SU-DHL-6 (cell line): ENCODE measurements at regions not wholly inside any gene's neighbourhood (a gene's known extent, or its start where the extent isn't known, plus 50 kb on each side); places are given as distances from the start of the nearest gene placed in this dataset.

Experiments used
- EZH2phosphoT487 ChIP-seq: fragments of 200-600 bp; sonication (generic), shearing (Covaris generic); conservative IDR thresholded peaks from 2 replicates; pipeline ENCODE4 v1.6.1; 2018; ENCODE audit warnings: mild to moderate bottlenecking, antibody characterized with exemption, low read length, moderate library complexity, mixed read lengths
- TF ChIP-seq, protein P1 (sequence below): fragments of 200-600 bp; sonication (generic); IDR thresholded peaks from one replicate; pipeline ENCODE4 v1.5.1; 2017; ENCODE audit warnings: antibody characterized with exemption, mild to moderate bottlenecking, low read length, moderate library complexity; ENCODE audit not compliant: insufficient read depth, poor library complexity, severe bottlenecking

- TF ChIP-seq, protein P1, sequence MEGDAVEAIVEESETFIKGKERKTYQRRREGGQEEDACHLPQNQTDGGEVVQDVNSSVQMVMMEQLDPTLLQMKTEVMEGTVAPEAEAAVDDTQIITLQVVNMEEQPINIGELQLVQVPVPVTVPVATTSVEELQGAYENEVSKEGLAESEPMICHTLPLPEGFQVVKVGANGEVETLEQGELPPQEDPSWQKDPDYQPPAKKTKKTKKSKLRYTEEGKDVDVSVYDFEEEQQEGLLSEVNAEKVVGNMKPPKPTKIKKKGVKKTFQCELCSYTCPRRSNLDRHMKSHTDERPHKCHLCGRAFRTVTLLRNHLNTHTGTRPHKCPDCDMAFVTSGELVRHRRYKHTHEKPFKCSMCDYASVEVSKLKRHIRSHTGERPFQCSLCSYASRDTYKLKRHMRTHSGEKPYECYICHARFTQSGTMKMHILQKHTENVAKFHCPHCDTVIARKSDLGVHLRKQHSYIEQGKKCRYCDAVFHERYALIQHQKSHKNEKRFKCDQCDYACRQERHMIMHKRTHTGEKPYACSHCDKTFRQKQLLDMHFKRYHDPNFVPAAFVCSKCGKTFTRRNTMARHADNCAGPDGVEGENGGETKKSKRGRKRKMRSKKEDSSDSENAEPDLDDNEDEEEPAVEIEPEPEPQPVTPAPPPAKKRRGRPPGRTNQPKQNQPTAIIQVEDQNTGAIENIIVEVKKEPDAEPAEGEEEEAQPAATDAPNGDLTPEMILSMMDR, result no peak
- no peak for TF ChIP-seq EZH2phosphoT487
Observed at GRCh38 chr13:58977085-58977484, 1186.6 kb downstream of the DIAPH3 start.
